ENCODE measurements at regions not wholly inside any gene's neighbourhood (a gene's known extent, or its start where the extent isn't known, plus 50 kb on each side); places are given as distances from the start of the nearest gene placed in this dataset.

DNA sequence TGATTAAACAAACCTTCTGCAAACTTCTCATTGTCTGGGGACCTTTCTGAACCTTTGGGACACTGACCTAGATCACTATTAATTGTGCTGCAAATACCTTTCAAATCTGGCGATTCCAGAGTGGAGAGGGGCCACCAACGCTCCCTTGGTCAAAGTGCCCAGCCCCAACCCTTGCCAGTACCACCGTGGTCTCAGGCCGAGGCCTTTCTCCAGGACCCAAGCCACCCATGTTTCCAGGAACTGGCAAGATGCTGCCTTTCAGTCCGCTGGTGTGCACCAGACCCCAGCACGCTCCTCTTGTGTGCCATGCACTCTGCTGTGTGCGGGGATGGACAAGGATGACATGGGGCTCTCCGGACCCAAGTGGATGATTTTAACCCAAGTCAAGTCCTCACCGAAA is 91.1 kb upstream of the MGMT start:
- no peak overlapping the region for H3K4me3 Mint-ChIP-seq
- no peaks in the 10 kb centered on the region for H3K9me3 Mint-ChIP-seq
- H3K36me3 Mint-ChIP-seq (ENCODE audit: low read depth) = no peaks in the 10 kb centered on the region
- H3K27ac Mint-ChIP-seq = no peak overlapping the region
- TF ChIP-seq CTCF (IDR thresholded peaks at IDR 0.05; ENCODE audit: unreplicated experiment in 3 of 3) = no peak
- H3K4me1 Mint-ChIP-seq = peaks cover 8% of the 10 kb centered on the region
- H3K27me3 Mint-ChIP-seq (ENCODE audit: low read depth) = peaks cover 26% of the 10 kb centered on the region

DNA sequence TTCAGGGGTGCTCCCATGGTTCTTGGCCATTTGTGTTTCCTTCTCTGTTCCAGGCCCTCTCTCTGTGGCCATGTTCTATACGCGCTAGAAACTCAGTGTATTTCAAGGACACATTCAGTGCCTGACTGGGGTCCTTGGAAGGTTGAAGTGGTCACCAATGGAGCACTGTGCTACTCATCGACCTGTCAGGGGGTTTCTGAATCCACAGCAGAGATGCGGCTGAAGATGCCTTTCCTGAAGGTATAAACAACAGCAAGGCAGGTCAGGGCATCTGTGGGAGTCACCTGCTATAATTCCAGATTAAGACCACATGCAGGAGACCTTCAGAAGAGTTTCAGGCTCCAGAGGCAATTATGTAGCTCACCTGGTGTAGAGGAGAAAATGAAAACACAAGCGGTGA is 86.8 kb upstream of the MGMT start:
- no peak for TF ChIP-seq CTCF (IDR thresholded peaks at IDR 0.05; ENCODE audit: unreplicated experiment in 3 of 3)
- H3K4me1 Mint-ChIP-seq = peaks cover 4% of the 10 kb centered on the region
- no peaks in the 10 kb centered on the region for H3K9me3 Mint-ChIP-seq
- H3K4me3 Mint-ChIP-seq = no peak overlapping the region
- peaks cover 4% of the 10 kb centered on the region for H3K27me3 Mint-ChIP-seq (ENCODE audit: low read depth)
- H3K27ac Mint-ChIP-seq = no peak overlapping the region
- no peaks in the 10 kb centered on the region for H3K36me3 Mint-ChIP-seq (ENCODE audit: low read depth)

- Mint-ChIP-seq H3K36me3 (ENCODE audit: low read depth) (no peaks in the 10 kb centered on the region), H3K4me3 (no peak overlapping the region), H3K27ac (peak overlapping the region; percentile 12 to 63 (median 21)), H3K27me3 (ENCODE audit: low read depth) (no peaks in the 10 kb centered on the region), H3K9me3 (no peaks in the 10 kb centered on the region), H3K4me1 (peaks cover 4% of the 10 kb centered on the region)
- no peak for TF ChIP-seq CTCF (IDR thresholded peaks at IDR 0.05; ENCODE audit: unreplicated experiment in 3 of 3)
Observed at GRCh38 chr10:129381741-129382140, 85.3 kb upstream of the MGMT start.

DNA sequence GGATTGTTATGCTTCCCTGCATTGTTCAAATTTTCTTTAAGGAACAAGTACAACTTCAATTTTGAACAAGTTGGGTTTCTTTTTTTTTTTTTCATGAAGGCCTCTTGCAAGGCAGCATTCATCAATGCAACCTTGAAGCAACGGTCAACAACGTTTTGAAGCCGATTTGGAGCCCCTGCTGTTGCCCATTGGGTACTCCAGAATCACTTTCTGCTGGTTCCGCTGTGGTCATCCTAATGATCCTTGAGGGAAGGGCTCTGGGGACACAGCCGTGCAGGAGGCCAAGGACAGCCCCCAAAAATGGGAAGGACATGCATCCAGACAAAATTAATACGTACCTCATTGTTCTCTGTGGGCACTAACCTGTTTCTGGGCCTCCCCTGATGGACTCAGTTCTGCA is 84.6 kb upstream of the MGMT start:
- H3K9me3 Mint-ChIP-seq = no peaks in the 10 kb centered on the region
- no peak for TF ChIP-seq CTCF (IDR thresholded peaks at IDR 0.05; ENCODE audit: unreplicated experiment in 3 of 3)
- H3K4me1 Mint-ChIP-seq = peaks cover 4% of the 10 kb centered on the region
- H3K27me3 Mint-ChIP-seq (ENCODE audit: low read depth) = no peaks in the 10 kb centered on the region
- no peaks in the 10 kb centered on the region for H3K36me3 Mint-ChIP-seq (ENCODE audit: low read depth)
- H3K27ac Mint-ChIP-seq = peak overlapping the region in 2 of 3 experiments; percentile 12 to 21
- H3K4me3 Mint-ChIP-seq = no peak overlapping the region

DNA sequence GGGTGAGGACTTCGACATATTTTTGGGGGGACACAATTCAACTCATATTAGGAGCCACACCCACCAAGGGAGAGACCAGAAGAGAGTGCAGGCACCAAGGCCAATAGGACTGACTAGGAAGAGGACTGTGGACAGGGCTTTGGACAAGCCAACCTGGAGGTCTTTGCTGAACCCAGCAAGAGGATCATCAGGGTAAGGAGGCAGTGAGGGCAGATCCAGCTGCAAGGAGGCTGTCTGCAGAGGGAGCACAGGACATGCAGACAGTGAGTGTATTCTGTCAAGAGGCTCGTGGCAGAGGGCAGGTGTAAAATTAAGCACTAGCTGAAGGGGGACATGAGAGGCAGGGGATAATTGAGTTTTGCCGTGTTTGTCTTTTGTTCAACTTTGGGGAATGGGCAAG is 83.4 kb upstream of the MGMT start:
- TF ChIP-seq CTCF (IDR thresholded peaks at IDR 0.05; ENCODE audit: unreplicated experiment in 3 of 3) = no peak
- H3K4me1 Mint-ChIP-seq = peaks cover 4% of the 10 kb centered on the region

GRCh38 chr10:129385600-129385999 is 81.4 kb upstream of the MGMT start:
- Mint-ChIP-seq H3K36me3 (ENCODE audit: low read depth) (no peaks in the 10 kb centered on the region), H3K4me3 (no peak overlapping the region), H3K4me1 (peaks cover 4% of the 10 kb centered on the region), H3K27ac (no peak overlapping the region), H3K27me3 (ENCODE audit: low read depth) (peaks cover 15% of the 10 kb centered on the region), H3K9me3 (no peaks in the 10 kb centered on the region)
- no peak for TF ChIP-seq CTCF (IDR thresholded peaks at IDR 0.05; ENCODE audit: unreplicated experiment in 3 of 3)

More for the DNA sequence above, 83.4 kb upstream of the MGMT start:
- Mint-ChIP-seq H3K9me3 (no peaks in the 10 kb centered on the region), H3K36me3 (ENCODE audit: low read depth) (no peaks in the 10 kb centered on the region), H3K27me3 (ENCODE audit: low read depth) (peaks cover 7% of the 10 kb centered on the region), H3K4me3 (no peak overlapping the region), H3K27ac (no peak overlapping the region)
